PC-3 (cell line): ENCODE measurements at regions not wholly inside any gene's neighbourhood (a gene's known extent, or its start where the extent isn't known, plus 50 kb on each side); places are given as distances from the start of the nearest gene placed in this dataset.

Experiments used
- ATAC-seq: fragments of 200-7000 bp; cut with Tn5 transposase; 2 replicates; pipeline ENCODE4 v1.9.1; 2020; ENCODE audit warnings: mild to moderate bottlenecking, moderate library complexity
- BruUV-seq: library from RNA; stranded (reverse); fragments of 400-500 nt; replicated peaks from 2 replicates; lab custom pipeline; 2021; lab: Mats Ljungman, UMichigan
- CTCF ChIA-PET: fragments of 300-600 bp; sonication (Branson Sonifier 250); formaldehyde crosslinking; loops from one replicate; lab custom pipeline; 2022; ENCODE audit warnings: antibody characterized with exemption; lab: Charles Lee
- POLR2A ChIA-PET: fragments of 300-600 bp; sonication (Branson Sonifier 250); formaldehyde crosslinking; loops from one replicate; lab custom pipeline; 2022; ENCODE audit warnings: antibody characterized with exemption; ENCODE audit not compliant: unreplicated experiment; lab: Charles Lee
- DNase-seq: peaks from one replicate; pipeline ENCODE4 v3.0.0-alpha.2; 2015
- H2AFZ ChIP-seq: fragments of 300-600 bp; sonication (generic); 2 replicates; pipeline ENCODE4 v1.6.0; 2016; ENCODE audit warnings: antibody characterized with exemption, low read length
- H3F3A ChIP-seq: fragments of 300-600 bp; sonication (generic); one replicate; pipeline ENCODE4 v1.6.0; 2017; ENCODE audit warnings: antibody characterized with exemption, low read length, control low read depth, mild to moderate bottlenecking; ENCODE audit not compliant: unreplicated experiment
- H3K27ac ChIP-seq: fragments of 300-600 bp; sonication (generic); 2 replicates; pipeline ENCODE4 v1.5.1; 2016; ENCODE audit warnings: mild to moderate bottlenecking, low read length
- H3K27me3 ChIP-seq: fragments of 300-600 bp; sonication (generic); 2 replicates; pipeline ENCODE4 v1.6.1; 2016; ENCODE audit warnings: low read length, mixed read lengths
- H3K36me3 ChIP-seq: fragments of 300-600 bp; sonication (generic); 2 replicates; pipeline ENCODE4 v1.6.1; 2016; ENCODE audit warnings: low read depth, mixed run types, low read length, mixed read lengths
- H3K4me1 ChIP-seq: fragments of 300-600 bp; sonication (generic); 2 replicates; pipeline ENCODE4 v1.5.1; 2016; ENCODE audit warnings: low read length; ENCODE audit not compliant: insufficient read depth
- H3K4me2 ChIP-seq: fragments of 300-600 bp; sonication (generic); 2 replicates; pipeline ENCODE4 v1.6.0; 2016; ENCODE audit warnings: low read length
- H3K4me3 ChIP-seq: fragments of 300-600 bp; sonication (generic); 2 replicates; pipeline ENCODE4 v1.5.1; 2016; ENCODE audit warnings: mild to moderate bottlenecking, low read length, mixed read lengths
- H3K79me2 ChIP-seq: fragments of 300-600 bp; sonication (generic); 2 replicates; pipeline ENCODE4 v1.6.1; 2017; ENCODE audit warnings: low read length, mixed read lengths
- H3K9ac ChIP-seq: fragments of 300-600 bp; sonication (generic); 2 replicates; pipeline ENCODE4 v1.6.0; 2016; ENCODE audit warnings: mild to moderate bottlenecking, low read length
- H3K9me2 ChIP-seq: fragments of 300-600 bp; sonication (generic); replicated peaks from 2 replicates; pipeline ENCODE4 v1.6.1; 2016; ENCODE audit warnings: mixed run types, low read length, mixed read lengths
- H3K9me3 ChIP-seq: fragments of 300-600 bp; sonication (generic); 2 replicates; pipeline ENCODE4 v1.6.1; 2016; ENCODE audit warnings: low read length, mixed read lengths
- H4K20me1 ChIP-seq: fragments of 300-600 bp; sonication (generic); 2 replicates; pipeline ENCODE4 v1.6.1; 2016; ENCODE audit warnings: low read length, mixed read lengths
- CTCF ChIP-seq: fragments of 300-600 bp; sonication (generic); conservative IDR thresholded peaks from 2 replicates; pipeline ENCODE4 v1.5.1; 2017; ENCODE audit warnings: antibody characterized with exemption, low read depth, mild to moderate bottlenecking, low read length
- EZH2 ChIP-seq: fragments of 300-600 bp; sonication (generic); IDR thresholded peaks from one replicate; pipeline ENCODE4 v1.6.1; 2017; ENCODE audit warnings: antibody characterized with exemption, mild to moderate bottlenecking, low read length; ENCODE audit not compliant: unreplicated experiment
- EZH2phosphoT487 ChIP-seq: fragments of 300-600 bp; sonication (generic); IDR thresholded peaks from 2 replicates; pipeline ENCODE4 v1.6.1; 2018; ENCODE audit warnings: mild to moderate bottlenecking, antibody characterized with exemption, low read length, borderline replicate concordance
- intact Hi-C: fragments of 100-400 bp; cut with micrococcal nuclease; formaldehyde crosslinking; loops from 2 replicates; pipeline ENCODE4 v1.9.0; 2023

- H3K36me3 ChIP-seq: no peaks in the 10 kb centered on the region
- no TSS peak for BruUV-seq
- H4K20me1 ChIP-seq: no peaks in the 10 kb centered on the region
- H2AFZ ChIP-seq: peak overlapping the region; percentile 3; the same call in 1 of the 2 replicates
- H3F3A ChIP-seq: no peaks in the 10 kb centered on the region
- no peaks in the 10 kb centered on the region for H3K27me3 ChIP-seq
- no peaks in the 10 kb centered on the region for H3K9me2 ChIP-seq
- peak overlapping the region; percentile 43 for H3K27ac ChIP-seq
- intact Hi-C loops: loop anchor here (5.0 kb wide), 1 partner anchor 79 kb away; no protein-coding TSS in a partner anchor
- ChIA-PET CTCF (no interaction called here), POLR2A (interaction anchor here (0.7 kb wide), 1 partner anchor 347 kb away, joined by 7 read pairs; no protein-coding TSS in a partner anchor)
- TF ChIP-seq EZH2 (no peak), CTCF (no peak), EZH2phosphoT487 (no peak)
- no peak overlapping the region for H3K4me3 ChIP-seq
- no peaks in the 10 kb centered on the region for H3K79me2 ChIP-seq
- H3K9ac ChIP-seq: no peak overlapping the region; the same call in 1 of the 2 replicates
- ATAC-seq (no peak), DNase-seq (no peak)
- no peaks in the 10 kb centered on the region for H3K9me3 ChIP-seq
- H3K4me2 ChIP-seq: peak overlapping the region; percentile 23; the same call in 1 of the 2 replicates
- peaks cover 24% of the 10 kb centered on the region for H3K4me1 ChIP-seq
Measured at GRCh38 chr2:166572937-166573336, 78.9 kb upstream of the SCN7A start.

- no peaks in the 10 kb centered on the region for H3K9me3 ChIP-seq
- no peak overlapping the region for H3K4me3 ChIP-seq
- H3K4me2 ChIP-seq: no peak overlapping the region
- DNase-seq (no peak), ATAC-seq (no peak)
- ChIA-PET POLR2A (no interaction called here), CTCF (no interaction called here)
- no peaks in the 10 kb centered on the region for H4K20me1 ChIP-seq
- H3K9me2 ChIP-seq: no peaks in the 10 kb centered on the region
- H3K9ac ChIP-seq: no peak overlapping the region
- TF ChIP-seq CTCF: no peak
- no peak for TF ChIP-seq EZH2
- TF ChIP-seq EZH2phosphoT487: no peak
- no peaks in the 10 kb centered on the region for H3F3A ChIP-seq
- no peak overlapping the region for H2AFZ ChIP-seq
- H3K27ac ChIP-seq: no peak overlapping the region
- no peaks in the 10 kb centered on the region for H3K36me3 ChIP-seq
- intact Hi-C loops: no loop called here
- peaks cover 17% of the 10 kb centered on the region for H3K4me1 ChIP-seq
- no TSS peak for BruUV-seq
- H3K27me3 ChIP-seq: no peaks in the 10 kb centered on the region
- no peaks in the 10 kb centered on the region for H3K79me2 ChIP-seq
Measured at GRCh38 chr2:166568409-166568808, 74.4 kb upstream of the SCN7A start.

DNA sequence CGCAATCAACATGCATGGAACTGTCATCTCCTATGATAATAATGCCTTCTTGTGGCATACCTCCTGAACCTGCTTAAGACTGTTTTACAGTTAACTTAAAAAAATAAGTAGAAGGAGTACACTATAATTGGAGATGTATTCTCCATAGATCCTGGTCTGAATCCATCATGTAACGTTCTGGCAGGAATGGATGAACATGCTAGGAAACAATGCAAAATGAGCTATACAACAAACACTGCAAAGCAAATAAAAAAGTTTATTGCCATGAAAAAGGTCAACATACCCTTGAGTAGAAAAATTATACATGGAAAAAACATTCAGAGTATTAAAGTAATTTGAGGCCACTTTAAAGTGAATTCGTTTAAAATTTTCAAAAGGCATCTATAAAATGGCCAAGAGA is 71.5 kb upstream of the SCN7A start:
- no peak overlapping the region for H3K9ac ChIP-seq
- no peak for TF ChIP-seq CTCF
- TF ChIP-seq EZH2phosphoT487: no peak
- TF ChIP-seq EZH2: no peak
- H3K27ac ChIP-seq: peak overlapping the region; percentile 19; the same call in 1 of the 2 replicates
- CTCF ChIA-PET: no interaction called here
- POLR2A ChIA-PET: no interaction called here
- H3K4me2 ChIP-seq: no peak overlapping the region
- H3K36me3 ChIP-seq: no peaks in the 10 kb centered on the region
- ATAC-seq: peak; percentile 94
- H3K9me3 ChIP-seq: no peaks in the 10 kb centered on the region
- H3F3A ChIP-seq: no peaks in the 10 kb centered on the region
- no peaks in the 10 kb centered on the region for H3K9me2 ChIP-seq
- H4K20me1 ChIP-seq: no peaks in the 10 kb centered on the region
- no peaks in the 10 kb centered on the region for H3K79me2 ChIP-seq
- DNase-seq: peak; percentile 46
- no TSS peak for BruUV-seq
- no peak overlapping the region for H2AFZ ChIP-seq
- no peaks in the 10 kb centered on the region for H3K27me3 ChIP-seq
- no peak overlapping the region for H3K4me3 ChIP-seq
- no peaks in the 10 kb centered on the region for H3K4me1 ChIP-seq
- intact Hi-C loops: no loop called here
